DMS 273 (cell line): ENCODE measurements at regions not wholly inside any gene's neighbourhood (a gene's known extent, or its start where the extent isn't known, plus 50 kb on each side); places are given as distances from the start of the nearest gene placed in this dataset.
"Not testable (repeated sequence)": the region's sequence is repeated elsewhere in the genome, so short reads cannot be mapped to it uniquely, and the experiment has no call there.

ENCODE experiments used
- DNase-seq: peaks from one replicate; lab custom pipeline; 2025; ENCODE audit not compliant: unreplicated experiment; lab: John Stamatoyannopoulos, UW

DNA sequence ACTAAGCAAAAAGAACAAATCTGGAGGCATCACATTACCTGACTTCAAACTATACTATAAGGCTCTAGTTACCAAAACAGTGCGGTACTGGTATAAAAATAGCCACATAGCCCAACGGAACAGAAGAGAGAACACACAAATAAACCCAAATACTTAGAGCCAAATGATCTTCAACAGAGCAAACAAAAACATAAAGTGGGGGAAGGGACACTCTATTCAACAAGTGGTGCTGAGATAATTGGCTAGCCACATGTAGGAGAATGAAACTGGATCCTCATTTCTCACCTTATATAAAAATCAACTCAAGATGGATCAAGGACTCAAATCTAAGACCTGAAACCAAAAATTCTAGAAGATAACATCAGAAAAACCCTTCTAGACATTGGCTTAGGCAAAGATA lies 89.9 kb upstream of the ZNF608 start:
- DNase-seq, result not testable (repeated sequence)

DNA sequence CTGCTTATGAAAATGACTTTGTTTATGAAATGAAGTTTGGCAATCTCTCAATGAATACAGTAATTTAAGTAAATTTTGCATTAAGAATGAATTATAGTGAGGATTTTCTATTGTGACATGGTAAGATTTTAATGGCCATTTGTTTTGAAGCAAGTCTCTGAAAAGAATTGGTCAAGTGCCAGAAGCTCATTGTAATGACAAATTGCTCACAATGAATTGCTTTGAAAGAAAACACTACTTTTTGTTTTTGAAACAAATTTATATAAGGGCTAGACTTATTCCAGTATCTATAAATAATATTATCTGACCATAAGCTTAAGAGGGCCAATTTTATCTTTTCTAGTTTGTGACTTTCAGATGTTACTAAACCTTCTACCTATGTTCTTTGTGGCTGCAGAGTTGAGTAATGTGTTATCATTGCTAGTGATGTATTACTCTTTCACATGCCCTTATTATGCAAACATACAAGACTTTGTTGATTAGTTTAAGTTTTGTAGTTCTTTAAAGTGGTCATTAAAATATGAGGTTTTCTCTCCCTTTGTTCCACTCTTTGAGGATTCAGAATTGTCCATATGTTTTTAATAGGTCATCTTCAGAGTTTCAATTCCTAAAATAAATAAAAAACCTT lies 93.0 kb upstream of the ZNF608 start:
- DNase-seq, result peak; percentile 24

DNA sequence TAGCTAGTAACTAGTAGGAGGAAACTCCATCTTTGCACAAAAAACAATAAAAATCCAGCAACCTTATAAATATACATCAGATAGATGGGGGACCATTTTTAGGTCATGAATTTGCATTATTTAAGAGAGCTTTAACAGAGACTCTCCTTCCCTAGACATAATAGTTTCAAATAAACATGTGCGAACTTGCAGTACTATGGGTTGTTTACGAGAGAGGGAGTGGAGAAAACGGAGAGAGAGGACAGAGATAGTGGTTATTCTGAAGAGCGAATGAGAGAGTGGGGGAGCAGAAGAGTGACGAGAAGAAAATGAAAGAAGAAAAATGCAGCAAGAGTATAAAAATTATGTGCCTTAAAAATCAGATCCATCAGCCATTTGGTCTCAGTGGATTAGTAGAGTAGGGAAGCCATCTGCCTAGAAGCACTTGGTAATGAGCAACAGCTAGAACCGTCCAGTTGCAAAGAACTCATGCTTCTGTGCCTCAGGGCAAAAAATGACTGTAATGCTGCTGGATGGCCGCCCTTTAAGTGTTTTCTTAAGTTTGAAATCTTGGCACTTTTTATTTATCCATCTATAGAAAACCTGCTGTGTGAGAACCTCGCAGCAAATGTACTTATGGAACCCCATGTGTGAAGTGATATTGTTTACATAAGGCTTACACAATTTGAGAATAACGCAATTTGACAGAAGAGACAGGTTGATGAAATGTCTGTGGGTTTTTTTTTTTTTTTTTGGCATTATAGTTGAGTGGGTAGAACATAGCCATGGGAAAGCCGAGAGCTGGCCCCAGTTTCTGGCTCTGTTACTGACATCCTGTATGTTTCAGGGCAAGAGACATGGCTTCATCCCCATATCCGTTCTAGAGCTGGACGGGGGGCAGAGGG lies 95.6 kb upstream of the ZNF608 start:
- peak; percentile 57 for DNase-seq

DNA sequence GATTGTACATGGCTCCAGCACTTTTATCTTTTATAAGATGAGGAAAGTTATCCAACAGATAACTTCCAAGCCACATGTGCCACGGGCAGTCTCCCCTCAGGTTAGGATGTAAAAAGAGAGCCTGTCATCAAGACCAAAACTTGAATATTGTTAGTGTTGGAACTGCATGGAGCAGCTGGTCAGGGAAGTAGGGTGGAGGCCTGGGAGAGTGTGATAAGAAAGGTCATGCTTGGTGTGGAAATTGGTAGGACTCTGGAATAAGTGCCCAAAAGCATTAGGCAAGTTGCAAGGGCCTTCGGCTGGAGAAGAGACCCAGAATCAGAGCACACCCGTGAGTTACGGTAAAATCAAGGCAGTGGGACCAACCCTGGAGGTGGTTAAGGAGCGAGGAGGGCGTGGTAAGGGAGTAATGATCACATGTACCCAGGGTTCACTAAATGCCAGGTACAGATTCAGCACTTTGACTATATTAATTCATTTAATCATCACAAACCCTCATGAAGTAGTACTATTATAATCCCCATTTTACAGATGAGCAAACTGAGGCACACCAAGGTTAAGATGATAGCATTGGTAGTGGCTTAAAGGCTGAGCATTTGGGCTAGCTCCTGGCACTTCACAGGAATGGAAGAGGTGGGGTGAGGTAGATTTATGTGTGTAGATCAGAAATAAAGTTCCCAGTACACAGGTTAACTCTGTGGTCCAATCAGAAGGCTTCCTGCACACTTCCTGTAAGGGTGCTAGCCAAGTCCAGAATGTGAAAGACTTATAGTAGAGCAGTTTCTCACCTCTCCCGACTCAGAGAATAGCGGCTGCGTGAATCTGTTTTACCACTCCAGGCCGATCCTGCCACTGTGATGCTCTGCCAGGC lies 96.5 kb upstream of the ZNF608 start:
- no peak for DNase-seq

DNA sequence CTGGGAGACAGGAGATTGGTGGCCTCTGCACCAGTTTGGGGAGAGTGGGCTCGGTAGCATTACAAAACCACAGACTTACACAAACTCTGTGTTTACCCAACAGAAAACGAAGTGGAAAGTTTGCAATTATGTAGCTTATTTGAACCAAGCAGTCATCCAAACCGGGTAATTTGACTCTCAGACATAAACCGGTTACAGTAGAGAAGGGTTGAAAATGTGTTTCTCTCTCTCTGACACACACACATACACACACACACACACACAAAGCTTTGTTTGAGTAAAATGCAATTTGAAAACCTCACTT lies 97.1 kb upstream of the ZNF608 start:
- no peak for DNase-seq

DNA sequence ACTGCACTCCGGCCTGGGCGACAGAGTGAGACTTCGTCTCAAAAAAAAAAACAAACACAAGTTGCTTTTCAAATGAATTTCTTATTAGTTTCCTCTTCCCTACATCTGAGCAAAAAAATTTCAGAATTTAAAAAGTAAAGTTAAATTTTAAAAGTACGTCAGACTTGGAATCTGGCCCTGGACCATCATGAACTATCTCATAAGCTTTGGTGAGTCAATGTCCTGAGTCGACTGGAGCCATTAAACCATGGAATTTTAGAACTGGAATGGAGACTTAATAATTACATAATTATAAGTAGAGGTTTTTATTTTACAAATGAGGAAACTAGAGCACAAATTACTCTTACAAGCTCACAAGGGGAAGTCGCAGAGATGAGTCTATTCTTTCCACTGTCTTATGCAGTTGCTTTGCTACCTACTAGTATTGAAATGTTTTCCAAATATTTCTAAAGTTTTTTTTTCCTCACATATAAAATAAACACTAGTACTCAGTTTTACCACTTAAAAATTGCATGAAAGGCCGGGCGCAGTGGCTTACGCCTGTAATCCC lies 98.0 kb upstream of the ZNF608 start:
- no peak for DNase-seq

DNA sequence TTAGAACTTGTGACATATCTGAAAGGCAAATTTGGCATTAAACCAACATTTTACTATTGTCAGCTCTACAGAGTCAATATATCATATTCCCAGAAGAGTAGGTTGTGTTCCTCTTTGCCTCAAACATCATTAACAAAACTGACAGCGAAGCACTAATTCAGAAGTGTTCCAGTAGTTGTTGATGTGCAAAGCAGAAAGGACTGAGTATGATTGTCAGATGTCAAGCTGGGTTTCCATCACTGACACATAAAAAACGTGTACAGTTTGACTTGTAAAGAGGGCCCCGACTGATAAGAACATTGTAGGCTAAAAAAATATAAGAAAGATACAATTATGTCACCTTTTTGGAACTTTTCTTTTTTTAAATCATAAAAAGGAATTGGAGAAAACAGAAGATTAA lies 101.5 kb upstream of the ZNF608 start:
- no peak for DNase-seq

DNA sequence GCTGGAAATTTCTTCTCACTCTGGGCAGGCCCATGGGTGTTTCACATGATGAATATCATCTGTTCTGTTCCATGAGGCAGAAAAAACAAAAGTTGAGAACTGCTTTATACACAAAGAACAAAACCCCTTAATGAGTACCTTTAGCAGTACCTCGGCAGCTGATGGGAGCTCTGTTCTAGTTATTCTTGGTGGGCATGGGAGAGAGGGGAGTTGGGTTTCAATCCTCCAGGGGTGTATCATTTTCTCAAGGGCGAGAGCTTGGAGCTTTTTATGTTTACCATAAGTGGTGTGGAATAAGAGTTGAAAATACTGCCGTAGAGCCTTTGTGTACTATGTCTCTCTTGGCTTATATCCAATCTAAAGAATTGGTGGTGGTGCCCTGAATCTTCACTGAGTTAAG lies 103.3 kb upstream of the ZNF608 start:
- DNase-seq, result no peak

DNA sequence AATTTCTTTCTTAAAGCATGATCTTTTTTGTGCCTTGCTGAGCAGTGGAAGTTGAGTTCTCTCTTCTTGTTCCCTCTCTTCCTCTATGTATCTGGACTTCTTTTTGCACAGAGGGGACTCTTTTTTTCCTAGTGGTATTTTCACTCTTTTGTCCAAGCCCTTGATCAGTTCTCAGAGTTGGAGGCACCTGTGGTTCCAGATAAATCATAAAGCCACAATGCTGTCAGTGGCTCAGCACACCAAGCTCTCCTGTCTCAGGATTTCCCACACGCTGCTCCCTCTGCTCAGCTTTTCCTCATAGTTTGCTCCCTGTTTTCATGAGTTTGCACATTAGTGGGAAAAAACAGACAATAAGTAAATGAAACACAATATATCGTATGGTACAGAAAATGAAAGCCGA lies 110.3 kb upstream of the ZNF608 start:
- DNase-seq, result no peak

DNA sequence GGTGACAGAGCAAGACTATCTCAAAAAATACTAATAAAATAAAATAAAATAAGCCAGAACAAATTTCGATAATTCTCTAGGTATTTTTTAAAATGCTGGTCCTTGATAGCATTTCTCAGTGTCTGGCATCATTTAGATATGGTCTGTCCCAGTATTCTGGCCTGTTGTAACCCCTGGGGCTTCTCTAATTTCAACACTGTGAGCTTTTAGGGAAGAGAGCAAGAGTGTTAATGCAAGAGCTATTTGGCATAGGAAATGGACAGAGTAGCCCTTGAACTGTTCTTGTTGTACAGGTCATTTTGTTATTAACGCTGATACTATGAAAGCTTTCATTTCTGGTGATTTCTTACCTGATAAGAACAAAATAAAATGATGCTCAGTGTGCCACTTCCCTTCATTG lies 112.2 kb upstream of the ZNF608 start:
- no peak for DNase-seq

DNA sequence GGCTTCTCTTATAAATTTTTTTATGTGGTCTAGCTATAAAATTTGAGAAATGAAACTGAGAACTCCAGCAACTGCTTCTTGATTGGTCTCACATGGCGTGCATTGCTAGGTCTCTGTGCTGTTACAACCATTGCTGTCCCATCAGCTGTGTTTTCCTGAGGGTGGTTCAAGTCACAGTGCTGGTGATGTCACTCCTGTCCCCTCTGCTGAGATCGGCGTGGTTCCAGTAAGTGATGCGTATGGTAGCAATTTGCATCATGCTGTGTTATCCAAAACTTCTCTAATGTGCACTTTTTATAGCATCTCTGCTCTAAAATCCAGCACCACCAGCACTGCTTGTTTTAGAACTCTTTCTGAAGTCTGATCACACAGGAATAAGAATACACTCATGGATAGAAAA lies 112.6 kb upstream of the ZNF608 start:
- no peak for DNase-seq

DNA sequence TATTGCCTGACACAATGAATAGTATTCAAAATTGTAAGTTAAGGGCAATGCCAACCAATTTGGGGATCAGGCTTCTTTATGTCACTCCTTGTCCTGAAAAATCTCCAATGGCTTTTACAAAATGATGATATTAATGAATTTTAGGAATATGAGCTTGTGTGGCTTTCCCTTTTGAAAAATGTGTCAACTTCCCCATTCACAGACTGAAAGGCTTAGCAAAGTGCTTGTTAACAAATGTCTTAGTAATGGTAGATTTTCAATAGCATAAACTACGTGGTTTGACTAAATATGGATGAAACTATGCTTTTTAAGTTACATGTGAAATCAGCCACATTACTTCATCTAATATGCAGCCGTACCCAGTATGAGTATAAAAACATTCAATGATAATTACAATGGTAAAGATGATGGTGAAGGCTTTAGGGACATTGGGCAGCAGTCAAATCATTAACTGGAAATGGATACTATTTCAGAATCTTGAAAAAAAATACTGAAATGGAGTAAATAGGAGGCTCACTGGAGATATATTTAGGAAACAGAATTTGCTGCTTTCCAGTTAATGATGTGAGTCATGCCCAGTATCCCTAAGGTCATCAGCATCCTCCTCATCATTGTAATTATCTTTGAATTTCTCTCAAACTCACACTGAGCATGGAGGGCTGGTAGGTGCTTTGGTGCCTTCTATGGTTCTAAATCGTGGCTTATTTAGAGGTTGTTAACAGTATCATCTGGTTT lies 113.3 kb upstream of the ZNF608 start:
- no peak for DNase-seq

DNA sequence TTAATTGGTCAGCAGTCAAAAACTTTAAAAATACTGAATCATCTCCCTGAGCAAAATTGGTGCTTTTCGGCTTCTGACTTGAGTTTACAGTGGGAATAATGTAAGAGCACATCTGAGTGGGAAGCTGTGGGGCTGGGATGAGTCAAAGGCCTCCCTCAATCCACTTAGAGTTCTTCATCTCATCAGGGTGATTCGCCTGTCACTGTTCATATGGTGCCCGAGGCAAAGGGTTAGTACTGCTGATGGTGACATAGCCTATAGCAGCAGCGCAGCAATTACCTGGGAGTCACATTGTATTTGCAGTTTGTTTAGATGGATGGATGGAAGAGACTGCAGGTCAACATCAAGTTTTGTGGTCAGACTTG lies 113.8 kb upstream of the ZNF608 start:
- no peak for DNase-seq

DNA sequence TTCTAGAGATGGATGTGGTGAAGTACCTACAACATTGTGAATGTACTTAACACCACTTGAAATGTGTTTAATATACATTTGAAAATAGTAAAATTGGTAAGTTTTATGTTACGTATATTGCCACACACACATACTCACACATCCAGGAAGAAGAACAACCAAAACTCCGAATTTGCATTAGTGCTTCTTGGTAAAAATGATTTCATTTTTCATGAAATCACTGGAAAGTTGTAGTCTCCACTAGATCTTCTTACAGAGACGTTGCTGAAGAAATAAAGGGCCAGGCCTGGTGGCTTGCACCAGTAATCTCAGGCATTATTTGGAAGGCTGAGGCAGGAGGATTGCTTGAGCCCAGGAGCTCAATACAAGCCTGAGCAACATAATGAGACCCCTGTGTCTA lies 118.6 kb upstream of the ZNF608 start:
- no peak for DNase-seq

DNA sequence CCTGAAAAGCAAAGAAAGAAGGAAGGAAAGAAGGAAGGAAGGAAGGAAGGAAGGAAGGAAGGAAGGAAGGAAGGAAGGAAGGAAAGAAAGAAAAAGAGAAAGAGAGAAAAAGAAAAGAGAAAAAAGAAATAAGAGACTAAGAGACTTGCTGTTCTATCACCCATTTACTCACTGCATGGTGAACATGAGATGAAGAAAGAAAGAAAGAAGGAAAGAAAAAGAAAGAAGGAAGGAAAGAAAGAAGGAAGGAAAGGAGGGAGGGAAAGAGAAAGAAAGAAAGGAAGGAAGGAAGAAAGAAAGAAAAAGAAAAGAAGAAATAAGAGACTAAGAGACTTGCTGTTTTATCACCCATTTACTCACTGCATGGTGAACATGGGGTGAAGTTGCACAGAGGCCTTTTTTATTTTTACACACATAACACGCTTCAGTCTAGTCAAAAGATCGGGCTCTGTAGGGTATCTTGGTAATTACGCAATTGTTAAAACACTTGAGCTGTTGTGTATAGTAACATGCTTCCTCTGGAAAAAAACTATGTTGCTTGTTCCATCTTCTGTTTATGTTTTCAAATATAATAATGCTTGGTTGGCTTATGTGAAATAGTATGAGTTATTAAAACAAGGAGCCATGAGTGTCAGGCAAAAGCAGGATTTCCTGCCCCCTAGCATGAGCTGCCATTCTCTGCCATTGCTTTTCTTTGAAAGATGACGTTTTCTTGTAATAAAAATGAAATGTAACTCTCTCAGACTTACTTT lies 119.3 kb upstream of the ZNF608 start:
- DNase-seq, result no peak

DNA sequence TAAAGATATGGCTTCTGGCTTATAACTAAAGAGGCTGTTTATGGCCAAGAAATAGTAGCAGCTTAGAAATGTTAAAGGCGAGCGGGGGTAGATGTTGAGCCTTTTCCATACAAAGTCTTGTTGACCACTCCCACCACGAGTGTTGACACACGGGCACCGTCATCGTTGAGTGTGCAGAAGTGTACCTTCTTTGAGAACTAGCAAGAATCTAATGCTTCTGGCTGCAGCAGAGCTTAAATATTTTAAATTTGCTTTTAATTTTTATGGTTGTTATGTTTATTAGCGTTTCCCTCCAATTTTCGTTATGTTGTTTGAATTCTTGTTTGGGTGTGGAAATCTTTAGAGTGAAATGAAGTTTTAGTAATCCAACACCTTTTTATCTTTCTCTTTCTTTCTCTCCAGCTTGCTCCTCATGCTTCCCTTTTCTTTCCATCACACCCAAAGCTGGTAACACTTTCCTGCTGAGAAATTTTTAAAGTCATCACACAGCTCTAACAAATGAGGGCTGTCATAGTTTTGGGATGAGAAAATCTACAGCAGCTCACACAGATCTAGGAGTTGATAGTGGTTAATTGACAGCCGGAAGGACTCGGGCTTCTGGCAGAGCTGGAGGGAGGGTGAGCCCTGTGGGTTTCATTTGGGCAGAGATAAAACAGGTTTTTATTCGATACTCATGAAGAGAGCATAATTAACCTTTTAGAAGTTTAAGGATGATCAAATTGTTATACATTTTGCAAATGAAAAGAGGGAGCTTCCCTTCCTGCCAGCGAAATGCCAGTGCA lies 120.1 kb upstream of the ZNF608 start:
- no peak for DNase-seq

DNA sequence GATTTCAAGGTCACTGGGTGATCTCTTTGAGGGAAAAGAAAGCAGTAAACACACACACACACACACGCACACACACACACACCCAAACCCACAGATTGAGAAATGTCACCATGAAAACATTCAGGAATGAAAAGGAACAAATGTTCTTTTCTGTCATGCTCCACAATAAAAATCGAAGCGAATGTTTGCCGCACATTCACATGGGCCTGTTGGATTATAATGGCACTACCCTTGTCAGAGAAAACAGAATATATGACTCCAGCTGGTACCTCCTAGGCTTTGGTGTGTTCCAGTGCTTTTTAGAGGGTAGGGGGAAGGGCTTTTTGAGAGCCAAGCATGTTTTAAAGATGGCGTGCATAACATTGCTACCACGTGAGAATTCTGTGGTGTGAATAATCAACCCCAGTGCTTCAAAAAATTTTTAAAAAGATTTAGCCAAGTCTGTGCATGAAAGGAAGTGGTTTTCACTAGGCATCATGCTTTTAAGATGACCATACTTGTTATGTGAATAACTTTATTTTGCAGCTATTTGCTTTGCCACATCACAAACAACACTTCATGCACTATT lies 120.8 kb upstream of the ZNF608 start:
- no peak for DNase-seq

DNA sequence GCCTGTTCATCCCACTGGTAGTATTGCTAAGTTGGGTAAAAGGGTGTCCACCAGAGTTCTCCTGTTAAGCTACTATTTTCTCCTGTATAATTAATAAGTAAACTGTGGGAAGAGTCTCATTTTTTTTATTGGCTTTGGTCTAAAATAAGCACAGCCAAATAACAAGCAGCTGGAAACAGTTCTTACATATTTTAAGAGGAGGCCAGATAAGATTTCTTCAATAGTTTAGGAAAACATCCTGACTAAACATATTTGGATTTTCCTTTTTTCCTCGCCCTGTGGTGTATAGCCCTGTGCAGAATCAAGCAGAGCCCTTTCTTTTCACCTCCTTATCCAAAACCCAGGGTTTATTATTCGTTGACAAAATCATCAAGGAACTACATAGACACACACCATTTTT lies 122.2 kb upstream of the ZNF608 start:
- no peak for DNase-seq

DNA sequence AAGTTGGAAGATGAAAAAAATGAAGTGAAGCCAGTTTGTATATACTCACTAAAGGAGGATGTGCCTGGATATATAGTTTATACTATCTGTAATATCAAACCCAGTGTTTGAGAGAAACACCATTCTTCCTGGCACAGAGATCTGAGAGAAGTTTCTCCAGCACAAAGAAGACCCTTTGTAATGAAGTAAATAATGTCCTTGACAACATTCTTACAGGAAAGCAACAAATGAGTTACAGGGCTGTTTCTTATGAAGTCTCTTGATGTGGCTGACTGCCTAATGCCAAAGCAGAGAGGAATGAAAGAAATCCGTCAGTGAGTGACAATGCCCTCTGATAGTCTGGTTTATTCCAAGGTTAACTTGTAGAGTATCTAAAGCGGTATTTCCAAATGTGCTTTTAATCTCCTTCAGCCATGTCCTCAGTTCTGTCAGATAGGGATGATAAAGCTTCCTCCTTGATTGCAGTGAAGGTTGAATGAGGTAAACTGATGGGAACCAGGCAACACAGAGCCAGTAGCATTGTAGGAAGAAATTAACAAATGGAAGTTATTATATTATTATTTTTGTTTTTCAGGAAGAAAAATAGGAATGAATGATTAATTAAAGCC lies 123.1 kb upstream of the ZNF608 start:
- DNase-seq, result no peak
